ENCODE measurements at regions not wholly inside any gene's neighbourhood (a gene's known extent, or its start where the extent isn't known, plus 50 kb on each side); places are given as distances from the start of the nearest gene placed in this dataset.

DNA sequence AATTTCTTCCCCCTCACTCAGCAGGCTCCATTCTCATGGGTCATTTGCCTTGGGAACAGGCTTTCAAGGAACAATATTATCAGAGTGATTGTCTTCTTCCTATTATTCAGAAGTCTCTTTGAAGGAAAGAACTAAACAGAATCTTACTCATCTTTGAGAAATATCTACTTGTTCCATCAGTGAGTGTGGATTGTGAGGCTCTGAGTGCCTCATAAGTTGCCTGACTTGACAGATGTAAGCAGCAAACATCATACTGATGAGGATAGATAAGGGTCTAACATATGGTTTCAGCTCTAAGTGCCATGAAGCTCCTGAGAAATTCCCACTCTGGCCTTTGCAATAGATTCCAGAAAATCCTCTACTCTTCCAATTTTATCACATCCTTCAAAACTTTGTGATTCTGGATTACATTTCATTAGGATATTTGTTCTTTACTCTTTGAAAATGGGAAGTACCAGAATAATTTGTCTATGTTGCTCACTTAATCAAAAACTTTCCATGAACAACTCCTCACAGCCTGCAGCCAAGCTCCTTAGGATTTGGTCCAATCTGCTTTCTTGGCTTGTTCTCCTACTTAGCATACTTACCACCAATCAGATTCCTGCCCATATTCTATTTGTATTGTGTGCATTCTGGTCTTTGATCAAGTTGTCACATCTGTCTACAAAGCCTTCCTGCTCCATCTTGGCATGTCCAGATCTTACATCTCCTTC is 120.1 kb downstream of the RPL22L1 start:
- no peaks in the 10 kb centered on the region for H3K36me3 ChIP-seq
- DNase-seq: no peak
- no peaks in the 10 kb centered on the region for H3K27me3 ChIP-seq
- no peaks in the 10 kb centered on the region for H3K4me1 ChIP-seq
- no peaks in the 10 kb centered on the region for H3K9me3 ChIP-seq
- intact Hi-C loops (cut with DNase I; ENCODE audit: low total_unique reads): no loop called here
- H3K27ac ChIP-seq: no peak overlapping the region
- TF ChIP-seq CTCF (IDR thresholded peaks at IDR 0.05): no peak
- TF ChIP-seq POLR2A (IDR thresholded peaks at IDR 0.05): no peak
- H3K4me3 ChIP-seq: no peak overlapping the region

- no peaks in the 10 kb centered on the region for H3K27me3 ChIP-seq
- H3K27ac ChIP-seq: no peak overlapping the region
- H3K36me3 ChIP-seq: no peaks in the 10 kb centered on the region
- no peaks in the 10 kb centered on the region for H3K4me1 ChIP-seq
- no peaks in the 10 kb centered on the region for H3K9me3 ChIP-seq
- intact Hi-C loops (cut with DNase I; ENCODE audit: low total_unique reads): no loop called here
- no peak overlapping the region for H3K4me3 ChIP-seq
- TF ChIP-seq CTCF (IDR thresholded peaks at IDR 0.05): no peak
- TF ChIP-seq POLR2A (IDR thresholded peaks at IDR 0.05): no peak
- no peak for DNase-seq
Measured at GRCh38 chr3:170749185-170749584, 120.8 kb downstream of the RPL22L1 start.

GRCh38 chr3:170746175-170746942 is 123.6 kb downstream of the RPL22L1 start:
- Histone ChIP-seq H3K36me3 (no peaks in the 10 kb centered on the region), H3K27me3 (no peaks in the 10 kb centered on the region), H3K27ac (no peak overlapping the region), H3K4me3 (no peak overlapping the region), H3K9me3 (no peaks in the 10 kb centered on the region), H3K4me1 (no peaks in the 10 kb centered on the region)
- DNase-seq: no peak
- TF ChIP-seq CTCF (IDR thresholded peaks at IDR 0.05): no peak
- no peak for TF ChIP-seq POLR2A (IDR thresholded peaks at IDR 0.05)
- intact Hi-C loops (cut with DNase I; ENCODE audit: low total_unique reads): no loop called here

DNA sequence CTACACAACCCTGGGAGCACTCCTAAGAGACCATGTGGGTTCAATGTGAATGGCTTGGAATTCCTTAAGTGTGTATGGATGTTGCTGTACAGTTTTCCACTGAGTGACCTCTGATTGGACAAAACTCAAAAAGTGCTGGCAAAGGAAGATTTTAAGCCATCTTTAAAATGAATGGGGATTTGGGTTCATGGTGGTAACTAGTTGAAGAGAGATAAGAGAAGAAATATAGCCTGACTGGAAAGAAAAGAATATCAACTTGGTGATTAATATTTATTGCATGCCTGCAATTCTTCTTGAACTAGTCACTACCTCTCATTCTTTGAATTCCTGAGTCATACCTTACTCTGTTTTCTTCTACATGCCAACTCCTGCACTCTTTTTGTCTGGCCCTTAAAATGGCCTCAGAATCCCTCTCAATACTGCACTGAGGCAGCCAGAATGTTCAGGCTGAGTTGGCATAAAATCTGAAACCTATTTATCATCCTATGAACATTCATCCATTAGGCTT is 124.7 kb downstream of the RPL22L1 start:
- H3K36me3 ChIP-seq: no peaks in the 10 kb centered on the region
- no peak overlapping the region for H3K4me3 ChIP-seq
- no peaks in the 10 kb centered on the region for H3K9me3 ChIP-seq
- DNase-seq: no peak
- no peaks in the 10 kb centered on the region for H3K27me3 ChIP-seq
- no peak overlapping the region for H3K27ac ChIP-seq
- TF ChIP-seq CTCF (IDR thresholded peaks at IDR 0.05) (no peak), POLR2A (IDR thresholded peaks at IDR 0.05) (no peak)
- H3K4me1 ChIP-seq: no peaks in the 10 kb centered on the region
- intact Hi-C loops (cut with DNase I; ENCODE audit: low total_unique reads): no loop called here

All from uterus (tissue), 3 donors.